ENCODE measurements at regions not wholly inside any gene's neighbourhood (a gene's known extent, or its start where the extent isn't known, plus 50 kb on each side); places are given as distances from the start of the nearest gene placed in this dataset.

DNA sequence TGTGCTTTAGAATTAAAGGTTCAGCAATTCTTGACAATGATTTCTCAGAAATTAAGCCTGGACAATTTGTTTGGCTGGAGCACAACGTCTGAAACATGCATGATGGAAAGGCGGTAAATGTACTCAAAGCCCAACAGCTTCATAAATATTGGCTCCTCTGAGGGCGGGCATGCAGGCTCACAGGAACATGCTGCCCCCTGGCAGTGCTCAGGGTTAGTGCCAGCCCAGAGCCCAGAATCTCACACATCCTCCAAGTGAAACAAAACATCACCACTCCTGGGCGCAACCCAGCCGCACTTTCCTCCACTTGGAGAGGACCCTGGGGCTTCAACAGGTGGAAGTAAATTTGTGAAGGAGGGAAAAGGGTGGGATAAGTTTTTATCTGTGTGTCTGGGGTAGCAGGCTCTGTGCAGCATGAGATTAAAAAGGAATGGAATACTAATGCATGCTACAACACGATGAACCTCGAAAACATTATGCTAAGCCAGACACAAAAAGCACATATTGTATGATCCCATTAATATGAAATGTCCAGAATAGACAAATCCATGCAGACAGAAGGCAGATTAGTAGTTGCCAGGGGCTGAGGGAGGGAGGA, 54.1 kb upstream of the PTPRT start:
- TF ChIP-seq, protein P1, sequence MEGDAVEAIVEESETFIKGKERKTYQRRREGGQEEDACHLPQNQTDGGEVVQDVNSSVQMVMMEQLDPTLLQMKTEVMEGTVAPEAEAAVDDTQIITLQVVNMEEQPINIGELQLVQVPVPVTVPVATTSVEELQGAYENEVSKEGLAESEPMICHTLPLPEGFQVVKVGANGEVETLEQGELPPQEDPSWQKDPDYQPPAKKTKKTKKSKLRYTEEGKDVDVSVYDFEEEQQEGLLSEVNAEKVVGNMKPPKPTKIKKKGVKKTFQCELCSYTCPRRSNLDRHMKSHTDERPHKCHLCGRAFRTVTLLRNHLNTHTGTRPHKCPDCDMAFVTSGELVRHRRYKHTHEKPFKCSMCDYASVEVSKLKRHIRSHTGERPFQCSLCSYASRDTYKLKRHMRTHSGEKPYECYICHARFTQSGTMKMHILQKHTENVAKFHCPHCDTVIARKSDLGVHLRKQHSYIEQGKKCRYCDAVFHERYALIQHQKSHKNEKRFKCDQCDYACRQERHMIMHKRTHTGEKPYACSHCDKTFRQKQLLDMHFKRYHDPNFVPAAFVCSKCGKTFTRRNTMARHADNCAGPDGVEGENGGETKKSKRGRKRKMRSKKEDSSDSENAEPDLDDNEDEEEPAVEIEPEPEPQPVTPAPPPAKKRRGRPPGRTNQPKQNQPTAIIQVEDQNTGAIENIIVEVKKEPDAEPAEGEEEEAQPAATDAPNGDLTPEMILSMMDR (IDR thresholded peaks at IDR 0.05), result no peak
- no peak for TF ChIP-seq POLR2AphosphoS5 (IDR thresholded peaks at IDR 0.05)
